GM12874 (cell line): ENCODE measurements at regions not wholly inside any gene's neighbourhood (a gene's known extent, or its start where the extent isn't known, plus 50 kb on each side); places are given as distances from the start of the nearest gene placed in this dataset.

Experiments
- CTCF ChIP-seq: IDR thresholded peaks from 2 replicates; pipeline ENCODE4 v1.5.1; 2011; ENCODE audit warnings: low read depth, mild to moderate bottlenecking, control low read depth, low read length, moderate library complexity; ENCODE audit not compliant: insufficient read depth

DNA sequence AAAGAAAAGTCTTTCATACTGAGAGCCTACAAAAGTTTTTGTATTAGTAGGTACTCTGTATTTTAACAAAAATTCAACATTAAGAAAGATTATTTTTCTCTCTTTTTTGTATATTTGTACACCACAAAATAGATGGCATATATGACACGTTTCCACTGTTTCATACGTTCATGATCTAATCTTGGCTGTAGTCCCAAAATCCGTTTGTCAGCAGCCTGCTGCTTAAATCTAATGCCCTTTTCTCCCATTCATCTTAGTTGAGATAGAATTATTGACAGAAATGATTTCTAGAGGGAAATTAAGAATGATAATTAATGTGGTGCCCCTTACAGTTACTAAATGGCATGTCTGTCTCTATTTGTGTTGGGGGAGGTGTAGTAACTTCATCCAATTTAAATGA, 140.7 kb upstream of the NOVA1 start:
- no peak for TF ChIP-seq CTCF

DNA sequence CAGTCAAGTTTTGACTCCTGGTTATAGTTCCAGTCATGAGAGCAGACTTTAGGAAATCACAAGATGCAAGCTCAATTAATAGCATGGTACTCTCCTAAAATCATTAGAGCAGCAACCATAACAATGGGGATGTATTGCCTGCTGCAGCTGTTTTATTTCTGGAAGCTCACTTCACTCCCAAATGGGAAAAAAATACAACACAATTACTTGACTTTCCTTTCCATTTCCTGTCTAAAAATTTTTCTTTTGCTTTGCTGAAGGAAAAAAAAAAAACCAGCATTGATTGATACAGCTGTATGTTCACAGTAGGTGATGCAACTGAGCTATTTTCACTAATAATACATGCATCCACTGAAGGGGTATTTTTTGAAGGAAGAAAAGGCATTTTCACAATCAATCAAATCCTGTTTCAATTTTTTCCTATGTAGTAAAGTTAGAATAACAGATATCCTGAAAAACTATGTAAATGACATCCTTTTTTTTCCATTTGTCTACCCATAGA, 143.9 kb upstream of the NOVA1 start:
- no peak for TF ChIP-seq CTCF

DNA sequence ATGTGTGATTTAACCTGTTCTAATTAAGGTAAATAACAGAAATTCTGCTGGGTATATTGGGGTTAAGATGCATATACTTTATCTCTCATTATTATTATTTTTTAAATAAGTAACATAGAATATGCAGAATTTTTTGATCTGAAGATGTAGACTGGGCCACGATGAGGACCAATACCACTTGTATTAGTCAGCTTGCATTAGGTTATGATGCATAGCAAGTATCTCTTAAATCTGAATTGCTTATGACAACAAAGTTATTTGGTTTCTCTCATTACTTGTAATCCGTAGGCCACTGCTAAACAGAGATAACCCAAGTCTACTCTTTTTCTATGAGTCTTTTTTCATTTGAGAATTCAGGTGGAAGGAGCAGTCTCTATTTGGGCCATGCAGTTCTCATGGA, 145.5 kb upstream of the NOVA1 start:
- no peak for TF ChIP-seq CTCF

- TF ChIP-seq CTCF, result no peak
Measured at GRCh38 chr14:26744903-26745302, 147.1 kb upstream of the NOVA1 start.

DNA sequence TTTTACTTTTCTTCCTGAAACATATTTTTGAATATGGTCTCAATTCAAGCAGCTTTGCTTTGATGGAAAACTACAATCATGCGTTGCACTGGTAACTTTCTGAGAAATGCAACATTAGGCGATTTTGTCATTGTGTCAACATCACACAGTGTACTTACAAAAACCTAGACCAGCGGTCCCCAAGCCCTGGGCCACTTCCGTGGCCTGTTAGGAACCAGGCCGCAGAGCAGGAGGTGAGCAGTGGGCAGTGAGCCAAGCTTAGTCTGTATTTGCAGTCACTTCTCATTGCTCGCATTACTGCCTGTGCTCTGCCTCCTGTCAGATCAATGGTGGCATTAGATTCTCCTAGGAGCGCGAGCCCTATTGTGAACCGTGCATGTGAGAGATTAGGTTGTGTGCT, 163.7 kb upstream of the NOVA1 start:
- no peak for TF ChIP-seq CTCF

DNA sequence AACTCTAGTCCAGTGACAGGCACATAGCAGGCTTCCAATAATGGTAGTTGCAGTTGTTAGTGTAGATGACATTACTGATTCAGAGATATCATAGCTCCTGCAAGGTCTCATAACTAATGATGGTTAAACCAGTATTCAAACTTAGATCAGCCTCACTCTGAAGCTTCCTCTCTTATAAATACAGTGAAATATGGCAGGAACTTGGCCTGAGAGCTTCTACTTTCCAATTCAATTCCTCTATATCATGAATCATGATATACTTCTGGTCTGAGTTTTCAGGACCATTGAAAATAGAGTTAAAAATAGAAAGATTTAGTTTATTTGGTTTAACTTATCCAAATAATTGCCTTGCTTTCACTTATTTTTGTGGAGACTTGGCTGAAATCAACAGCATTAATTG, 167.5 kb upstream of the NOVA1 start:
- no peak for TF ChIP-seq CTCF

- no peak for TF ChIP-seq CTCF
Measured at GRCh38 chr14:26765768-26766520, 168.1 kb upstream of the NOVA1 start.
